ENCODE measurements at regions not wholly inside any gene's neighbourhood (a gene's known extent, or its start where the extent isn't known, plus 50 kb on each side); places are given as distances from the start of the nearest gene placed in this dataset.

GRCh38 chr13:73842184-73842583 is 292.0 kb downstream of the KLF12 start:
- TF ChIP-seq CTCF (IDR thresholded peaks at IDR 0.05) (no peak), ZNF396 (CRISPR knock-in tag; IDR thresholded peaks at IDR 0.05; ENCODE audit: borderline replicate concordance) (no peak), USF1 (CRISPR knock-in tag; IDR thresholded peaks at IDR 0.05) (no peak)

All from WTC11 (cell line).